ENCODE measurements at regions not wholly inside any gene's neighbourhood (a gene's known extent, or its start where the extent isn't known, plus 50 kb on each side); places are given as distances from the start of the nearest gene placed in this dataset.

DNA sequence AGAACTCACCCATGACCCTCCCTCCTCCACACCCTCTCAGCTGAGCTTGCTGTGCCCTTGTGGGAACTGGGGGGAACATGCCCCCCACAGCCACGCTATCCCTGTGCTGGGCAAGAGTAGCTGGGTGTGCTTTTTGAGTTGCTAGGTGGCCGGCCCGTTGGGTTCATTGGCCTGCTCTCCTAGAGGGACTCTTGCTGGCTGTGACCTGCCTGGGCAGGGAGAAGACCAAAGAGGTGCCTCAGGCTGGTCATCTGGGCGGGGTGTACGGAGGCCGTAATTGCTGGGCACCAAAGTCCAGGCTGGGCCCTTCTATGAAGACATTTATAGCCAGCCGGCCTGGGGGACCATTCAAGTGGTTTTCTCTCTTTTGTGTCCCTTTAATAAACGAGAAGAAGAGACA lies 138.3 kb upstream of the ZBTB40 start:
- no peaks in the 10 kb centered on the region for H3K9me3 ChIP-seq

DNA sequence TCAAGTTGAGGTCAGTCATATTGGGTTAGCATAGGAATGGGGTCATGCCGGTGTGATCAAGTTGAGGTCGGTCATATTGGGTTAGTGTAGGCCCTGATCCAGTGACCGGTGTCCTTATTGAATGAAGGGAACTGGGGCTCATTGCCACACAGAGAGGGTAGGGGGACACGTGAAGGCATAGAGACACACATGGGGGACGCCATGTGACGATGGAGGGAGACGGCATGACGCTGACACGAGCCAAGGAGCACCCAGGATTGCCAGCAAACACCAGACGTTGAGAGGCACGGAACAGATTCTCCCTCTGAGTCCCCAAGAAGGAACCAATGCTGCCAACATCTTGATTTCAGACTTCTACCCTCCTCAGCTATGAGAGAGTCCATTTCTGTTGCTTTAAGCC lies 136.9 kb upstream of the ZBTB40 start:
- no peak for ATAC-seq
- intact Hi-C loops (cut with DNase I): no loop called here
- H3K27me3 ChIP-seq: no peaks in the 10 kb centered on the region

More for the DNA sequence above, 138.3 kb upstream of the ZBTB40 start:
- TF ChIP-seq POLR2A (IDR thresholded peaks at IDR 0.05): no peak
- intact Hi-C loops (cut with DNase I): no loop called here
- ATAC-seq: no peak
- 86 to 92% methylated on average over 6 to 8 of the region's 8 CpGs for WGBS, 2 donors
- no peak for DNase-seq
- H3K27me3 ChIP-seq: no peaks in the 10 kb centered on the region
- no peak overlapping the region for H3K4me3 ChIP-seq
- no peak overlapping the region for H3K27ac ChIP-seq
- H3K36me3 ChIP-seq (replicated peaks in 1 of 2; ENCODE audit: insufficient read depth in 1 of 2, low read depth in 2 of 2): no peaks in the 10 kb centered on the region
- H3K4me1 ChIP-seq: no peaks in the 10 kb centered on the region

DNA sequence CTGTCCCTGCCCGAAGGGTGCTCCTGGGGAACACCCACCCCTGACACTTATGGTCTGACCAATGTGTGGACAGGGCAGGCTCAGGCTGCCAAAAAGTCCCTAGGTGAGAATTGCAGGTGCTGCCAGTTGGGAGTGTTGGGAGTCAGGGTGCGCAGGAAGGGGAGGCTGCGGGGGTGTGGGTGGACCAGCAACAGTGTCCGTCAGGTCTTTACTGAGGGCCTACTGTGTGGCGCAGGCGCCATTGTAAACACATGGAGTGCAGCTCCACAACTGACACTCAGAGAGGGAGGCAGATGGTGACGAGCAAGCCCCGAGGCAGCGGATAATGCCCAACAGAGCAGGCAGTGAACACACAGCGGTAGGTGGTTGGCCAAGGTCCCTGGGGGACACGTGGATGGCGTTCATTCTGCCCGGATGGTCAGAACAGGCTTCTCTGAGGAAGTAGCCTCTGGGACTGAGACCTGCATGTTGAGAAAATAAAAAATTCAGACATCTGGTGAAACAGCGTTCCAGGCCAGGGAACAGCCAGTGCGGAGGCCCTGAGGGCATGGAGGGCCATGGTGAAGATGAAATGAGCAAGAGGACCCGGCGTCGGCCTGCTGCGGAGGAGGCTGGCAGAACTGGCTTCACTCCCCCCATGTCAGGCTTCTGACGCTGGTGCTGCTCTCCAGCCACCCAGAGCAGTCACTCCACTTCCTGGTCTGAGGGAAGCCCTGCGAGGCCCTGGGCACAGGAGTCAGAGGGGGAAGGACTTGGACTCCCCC lies 136.2 kb upstream of the ZBTB40 start:
- DNase-seq: no peak
- H3K4me3 ChIP-seq: no peak overlapping the region
- TF ChIP-seq POLR2A (IDR thresholded peaks at IDR 0.05): no peak
- TF ChIP-seq, protein P1, sequence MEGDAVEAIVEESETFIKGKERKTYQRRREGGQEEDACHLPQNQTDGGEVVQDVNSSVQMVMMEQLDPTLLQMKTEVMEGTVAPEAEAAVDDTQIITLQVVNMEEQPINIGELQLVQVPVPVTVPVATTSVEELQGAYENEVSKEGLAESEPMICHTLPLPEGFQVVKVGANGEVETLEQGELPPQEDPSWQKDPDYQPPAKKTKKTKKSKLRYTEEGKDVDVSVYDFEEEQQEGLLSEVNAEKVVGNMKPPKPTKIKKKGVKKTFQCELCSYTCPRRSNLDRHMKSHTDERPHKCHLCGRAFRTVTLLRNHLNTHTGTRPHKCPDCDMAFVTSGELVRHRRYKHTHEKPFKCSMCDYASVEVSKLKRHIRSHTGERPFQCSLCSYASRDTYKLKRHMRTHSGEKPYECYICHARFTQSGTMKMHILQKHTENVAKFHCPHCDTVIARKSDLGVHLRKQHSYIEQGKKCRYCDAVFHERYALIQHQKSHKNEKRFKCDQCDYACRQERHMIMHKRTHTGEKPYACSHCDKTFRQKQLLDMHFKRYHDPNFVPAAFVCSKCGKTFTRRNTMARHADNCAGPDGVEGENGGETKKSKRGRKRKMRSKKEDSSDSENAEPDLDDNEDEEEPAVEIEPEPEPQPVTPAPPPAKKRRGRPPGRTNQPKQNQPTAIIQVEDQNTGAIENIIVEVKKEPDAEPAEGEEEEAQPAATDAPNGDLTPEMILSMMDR (IDR thresholded peaks at IDR 0.05): no peak
- no peak overlapping the region for H3K27ac ChIP-seq
- no peaks in the 10 kb centered on the region for H3K9me3 ChIP-seq
- no peaks in the 10 kb centered on the region for H3K27me3 ChIP-seq
- no peaks in the 10 kb centered on the region for H3K36me3 ChIP-seq (replicated peaks in 1 of 2; ENCODE audit: insufficient read depth in 1 of 2, low read depth in 2 of 2)
- no peaks in the 10 kb centered on the region for H3K4me1 ChIP-seq
- 70 to 74% methylated on average over 21 of the region's 21 CpGs for WGBS, 2 donors
- intact Hi-C loops (cut with DNase I): no loop called here
- ATAC-seq: no peak

More for the DNA sequence above, 136.9 kb upstream of the ZBTB40 start:
- H3K4me3 ChIP-seq: no peak overlapping the region
- H3K9me3 ChIP-seq: no peaks in the 10 kb centered on the region
- TF ChIP-seq, protein P1 (IDR thresholded peaks at IDR 0.05): no peak
- no peak for TF ChIP-seq POLR2A (IDR thresholded peaks at IDR 0.05)
- H3K36me3 ChIP-seq (replicated peaks in 1 of 2; ENCODE audit: insufficient read depth in 1 of 2, low read depth in 2 of 2): no peaks in the 10 kb centered on the region
- 88 to 92% methylated on average over 11 of the region's 11 CpGs for WGBS, 2 donors
- no peaks in the 10 kb centered on the region for H3K4me1 ChIP-seq
- DNase-seq: no peak
- H3K27ac ChIP-seq: no peak overlapping the region

DNA sequence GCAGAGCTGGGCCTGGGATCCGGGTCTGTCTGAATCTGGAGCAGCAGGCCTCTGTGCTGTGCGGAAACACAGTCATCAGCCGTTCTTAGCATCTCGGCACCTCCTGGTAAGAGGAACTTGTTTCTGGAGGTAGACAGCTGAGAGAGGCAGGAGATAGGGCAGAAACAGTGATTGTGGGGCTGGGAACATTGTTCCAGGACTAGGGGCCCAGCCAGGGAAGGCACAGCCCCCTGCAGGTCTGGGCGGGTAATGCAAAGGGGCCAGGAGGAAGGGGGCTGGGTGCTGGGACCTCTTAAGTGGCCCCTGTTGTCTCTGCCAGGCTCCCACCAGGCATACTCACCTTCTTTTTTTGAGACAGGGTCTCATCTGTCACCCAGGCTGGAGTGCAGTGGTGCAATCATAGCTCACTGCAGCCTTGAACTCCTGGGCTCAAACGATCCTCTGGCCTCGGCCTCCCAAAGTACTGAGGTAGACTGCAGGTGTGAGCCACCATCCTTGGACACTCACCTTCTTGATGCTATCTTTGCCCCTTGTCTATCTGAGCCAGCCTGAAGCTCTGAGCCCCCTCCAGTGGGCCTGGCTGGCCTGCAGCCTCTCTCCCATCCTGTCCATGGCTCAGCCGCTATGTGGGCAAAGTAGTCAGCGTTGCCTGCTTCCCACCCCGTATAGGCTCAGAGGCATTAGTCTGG lies 134.3 kb upstream of the ZBTB40 start:
- H3K4me1 ChIP-seq: no peaks in the 10 kb centered on the region
- H3K27ac ChIP-seq: no peak overlapping the region
- intact Hi-C loops (cut with DNase I): no loop called here
- DNase-seq: peak in 1 of 4 donors; percentile 22
- no peak overlapping the region for H3K4me3 ChIP-seq
- no peak for ATAC-seq
- TF ChIP-seq POLR2A (IDR thresholded peaks at IDR 0.05): no peak
- TF ChIP-seq, protein P1 (IDR thresholded peaks at IDR 0.05): peak in 5 of 7 experiments; percentile 8 to 27 (median 24)
- no peaks in the 10 kb centered on the region for H3K27me3 ChIP-seq
- WGBS, 2 donors: 86 to 90% methylated on average over 10 of the region's 10 CpGs
- no peaks in the 10 kb centered on the region for H3K9me3 ChIP-seq
- H3K36me3 ChIP-seq (replicated peaks in 1 of 2; ENCODE audit: insufficient read depth in 1 of 2, low read depth in 2 of 2): no peaks in the 10 kb centered on the region

DNA sequence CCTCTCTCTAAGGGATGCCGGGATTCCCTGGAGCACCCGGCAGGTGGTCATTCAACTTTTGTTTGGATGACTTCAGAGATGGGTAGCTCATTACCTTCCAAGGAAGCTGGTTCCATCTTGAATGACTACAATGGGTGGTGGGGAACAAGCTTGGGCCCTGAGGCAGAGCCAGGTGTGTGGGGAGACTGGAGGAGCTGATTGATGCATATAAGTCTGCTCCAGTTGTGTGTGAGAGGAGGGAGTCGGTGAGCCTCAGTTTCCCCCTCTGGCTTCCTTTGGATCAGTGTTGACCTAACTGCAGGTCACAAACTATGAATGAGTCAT lies 133.8 kb upstream of the ZBTB40 start:
- no peaks in the 10 kb centered on the region for H3K27me3 ChIP-seq
- WGBS, 2 donors: 91 to 93% methylated on average over 3 of the region's 3 CpGs
- intact Hi-C loops (cut with DNase I): no loop called here
- DNase-seq (no peak), ATAC-seq (no peak)
- no peak overlapping the region for H3K27ac ChIP-seq
- H3K4me3 ChIP-seq: no peak overlapping the region
- no peak for TF ChIP-seq POLR2A (IDR thresholded peaks at IDR 0.05)
- H3K9me3 ChIP-seq: no peaks in the 10 kb centered on the region
- no peaks in the 10 kb centered on the region for H3K36me3 ChIP-seq (replicated peaks in 1 of 2; ENCODE audit: insufficient read depth in 1 of 2, low read depth in 2 of 2)
- no peaks in the 10 kb centered on the region for H3K4me1 ChIP-seq
